B cell (primary cell): ENCODE measurements at regions not wholly inside any gene's neighbourhood (a gene's known extent, or its start where the extent isn't known, plus 50 kb on each side); places are given as distances from the start of the nearest gene placed in this dataset.

Source experiments
- ATAC-seq: fragments of 200-7000 bp; cut with Tn5 transposase; one replicate; pipeline ENCODE4 v1.10.0; 2021; ENCODE audit warnings: low read depth, mild to moderate bottlenecking, moderate number of reproducible peaks, moderate library complexity
- CTCF ChIA-PET: fragments of 350-600 bp; sonication (Branson Sonifier 250); formaldehyde crosslinking; loops from one replicate; lab custom pipeline; 2021; ENCODE audit warnings: antibody characterized with exemption, inconsistent platforms; lab: Charles Lee
- POLR2A ChIA-PET: fragments of 350-600 bp; sonication (Branson Sonifier 250); formaldehyde crosslinking; loops from one replicate; lab custom pipeline; 2021; ENCODE audit warnings: antibody characterized with exemption; lab: Charles Lee
- DNase-seq: peaks from one replicate; pipeline ENCODE4 v3.0.0; 2013
- H2AFZ ChIP-seq: 2 replicates; pipeline ENCODE4 v1.6.1; 2012; ENCODE audit warnings: mild to moderate bottlenecking, low read depth, low read length; ENCODE audit not compliant: insufficient read depth, poor library complexity, severe bottlenecking
- H3K27ac ChIP-seq, 2 donors: 1 replicate in 1 of 2; 2 replicates in 1 of 2; pipeline ENCODE4 v1.5.1; 2012 to 2013; ENCODE audit warnings: low read length in 2 of 2, mild to moderate bottlenecking in 2 of 2, moderate library complexity in 1 of 2
- H3K27me3 ChIP-seq, 4 experiments: fragments of 200-600 bp in 1 of 4; sonication (generic) in 1 of 4; replicated peaks in 1 of 4; 1 replicate in 2 of 4; 2 replicates in 2 of 4; pipeline versions ENCODE4 v1.6.1 to v1.7.0; 2013 to 2016; ENCODE audit warnings: low read length in 3 of 4, mild to moderate bottlenecking in 2 of 4, mixed read lengths in 1 of 4, moderate library complexity in 1 of 4; ENCODE audit not compliant: insufficient read depth in 4 of 4, control insufficient read depth in 3 of 4; ENCODE audit errors: control extremely low read depth in 1 of 4
- H3K36me3 ChIP-seq, 2 experiments: replicated peaks in 1 of 2; 1 replicate in 1 of 2; 2 replicates in 1 of 2; pipeline versions ENCODE4 v1.6.1 to v1.7.1; 2013; ENCODE audit warnings: low read length in 1 of 2; ENCODE audit not compliant: insufficient read depth in 2 of 2, control insufficient read depth in 1 of 2; ENCODE audit errors: control extremely low read depth in 1 of 2, extremely low read depth in 1 of 2
- H3K4me1 ChIP-seq, 2 donors: fragments of 200-600 bp in 1 of 2; sonication (generic) in 1 of 2; 1 replicate in 1 of 2; 2 replicates in 1 of 2; pipeline versions ENCODE4 v1.5.1 to v1.6.1; 2013 to 2017; ENCODE audit warnings: low read length in 2 of 2; ENCODE audit not compliant: control insufficient read depth in 2 of 2, insufficient read depth in 2 of 2
- H3K4me2 ChIP-seq: replicated peaks from 2 replicates; pipeline ENCODE3; 2012; ENCODE audit warnings: mild to moderate bottlenecking, low read depth, low read length; ENCODE audit not compliant: poor library complexity, severe bottlenecking
- H3K4me3 ChIP-seq, 5 experiments: fragments of 200-600 bp in 1 of 5; sonication (generic) in 1 of 5; 1 replicate in 3 of 5; 2 replicates in 2 of 5; pipeline versions ENCODE4 v1.5.1 to v1.7.0; 2011 to 2016; ENCODE audit warnings: low read length in 4 of 5, mild to moderate bottlenecking in 4 of 5, low read depth in 2 of 5, control low read depth in 1 of 5, moderate library complexity in 1 of 5; ENCODE audit not compliant: insufficient read depth in 1 of 5; ENCODE audit errors: control extremely low read depth in 1 of 5, extremely low read depth in 1 of 5
- H3K79me2 ChIP-seq: fragments of 200-600 bp; sonication (generic); one replicate; pipeline ENCODE4 v1.6.0; 2016; ENCODE audit warnings: low read length; ENCODE audit not compliant: control insufficient read depth, insufficient read depth
- H3K9ac ChIP-seq: fragments of 200-600 bp; sonication (generic); 2 replicates; pipeline ENCODE4 v1.6.1; 2017; ENCODE audit warnings: mild to moderate bottlenecking, low read length, moderate library complexity
- H3K9me3 ChIP-seq, 3 donors: one replicate each; pipeline versions ENCODE4 v1.6.1 to v1.7.1; 2013; ENCODE audit warnings: low read length in 2 of 3; ENCODE audit not compliant: control insufficient read depth in 2 of 3, insufficient read depth in 1 of 3; ENCODE audit errors: control extremely low read depth in 1 of 3
- H4K20me1 ChIP-seq: 2 replicates; pipeline ENCODE4 v1.6.0; 2012; ENCODE audit warnings: mild to moderate bottlenecking, low read length; ENCODE audit not compliant: insufficient read depth, control insufficient read depth, poor library complexity, severe bottlenecking
- H3K27ac Mint-ChIP-seq: one replicate; pipeline ENCODE4 v1.8.0; 2021; ENCODE audit warnings: mixed read lengths
- H3K27me3 Mint-ChIP-seq: one replicate; pipeline ENCODE4 v1.8.0; 2021; ENCODE audit warnings: mixed read lengths
- H3K4me1 Mint-ChIP-seq: one replicate; pipeline ENCODE4 v1.8.0; 2021; ENCODE audit warnings: mixed read lengths
- H3K4me3 Mint-ChIP-seq: one replicate; pipeline ENCODE4 v1.8.0; 2021; ENCODE audit warnings: mixed read lengths
- H3K9me3 Mint-ChIP-seq: one replicate; pipeline ENCODE4 v1.8.0; 2022; ENCODE audit warnings: mixed read lengths; ENCODE audit not compliant: insufficient read depth
- CTCF ChIP-seq: fragments of 200-600 bp; IDR thresholded peaks from one replicate; pipeline ENCODE4 v1.8.0; 2022; ENCODE audit warnings: antibody characterized with exemption, mild to moderate bottlenecking
- EZH2 ChIP-seq: IDR thresholded peaks from 2 replicates; pipeline ENCODE4 v1.6.1; 2012; ENCODE audit warnings: borderline replicate concordance, low read depth, mild to moderate bottlenecking, moderate library complexity, low read length; ENCODE audit not compliant: insufficient read depth, poor library complexity, severe bottlenecking
- WGBS: methylation state at CpG from one replicate; pipeline ENCODE4 v1.1.5; 2013; ENCODE audit warnings: missing lambda C conversion rate; ENCODE audit not compliant: insufficient coverage; 5-methylcytosine and 5-hydroxymethylcytosine counted together
- intact Hi-C: fragments of 100-400 bp; cut with micrococcal nuclease; formaldehyde crosslinking; loops from one replicate; pipeline ENCODE4 v1.10.0; 2022

DNA sequence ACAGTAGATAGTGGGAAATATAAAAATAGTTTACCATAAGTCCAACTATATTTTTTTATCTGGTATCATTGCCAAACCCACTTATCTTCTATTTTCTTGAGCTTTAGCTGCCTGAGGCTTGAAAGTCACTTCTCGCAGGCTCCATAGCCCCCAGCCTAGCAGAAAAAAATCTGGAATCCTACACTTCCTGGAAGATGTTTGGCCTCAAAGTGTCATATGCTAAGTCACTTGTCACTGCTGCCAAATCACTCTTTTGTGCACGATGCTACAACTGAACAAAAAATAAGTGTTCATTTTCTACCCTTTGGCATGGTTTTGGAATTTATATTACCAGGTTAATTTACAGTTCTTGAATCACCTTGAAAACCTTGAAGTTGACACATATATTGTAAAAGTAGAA is 612.5 kb upstream of the ATXN8OS start:
- Histone ChIP-seq H3K4me3 (no peak overlapping the region), H3K4me2 (no peak overlapping the region), H2AFZ (no peak overlapping the region), H3K9ac (no peak overlapping the region), H3K79me2 (no peaks in the 10 kb centered on the region), H3K9me3 (no peaks in the 10 kb centered on the region), H3K27me3 (no peaks in the 10 kb centered on the region), H3K27ac (no peak overlapping the region), H4K20me1 (no peaks in the 10 kb centered on the region), H3K4me1 (no peaks in the 10 kb centered on the region), H3K36me3 (no peaks in the 10 kb centered on the region)
- no peaks in the 10 kb centered on the region for H3K4me1 Mint-ChIP-seq
- CTCF ChIA-PET: no interaction called here
- intact Hi-C loops: no loop called here
- no peak for ATAC-seq
- no peaks in the 10 kb centered on the region for H3K27me3 Mint-ChIP-seq
- POLR2A ChIA-PET: no interaction called here
- H3K27ac Mint-ChIP-seq: no peak overlapping the region
- no peak for DNase-seq
- H3K4me3 Mint-ChIP-seq: no peak overlapping the region
- H3K9me3 Mint-ChIP-seq: peaks cover 6% of the 10 kb centered on the region
- 88% methylated on average over 1 of the region's 2 CpGs for WGBS
- TF ChIP-seq CTCF: no peak
- TF ChIP-seq EZH2: no peak

- H3K4me3 ChIP-seq: no peak overlapping the region
- Mint-ChIP-seq H3K27me3 (no peaks in the 10 kb centered on the region), H3K9me3 (peaks cover 9% of the 10 kb centered on the region), H3K4me1 (no peaks in the 10 kb centered on the region), H3K4me3 (no peak overlapping the region), H3K27ac (no peak overlapping the region)
- no peak overlapping the region for H3K27ac ChIP-seq
- no peak overlapping the region for H3K4me2 ChIP-seq
- H4K20me1 ChIP-seq: no peaks in the 10 kb centered on the region
- H3K9me3 ChIP-seq: peaks cover 0 to 6% (median 2%) of the 10 kb centered on the region in 3 donors
- intact Hi-C loops: no loop called here
- ATAC-seq (no peak), DNase-seq (no peak)
- no peaks in the 10 kb centered on the region for H3K4me1 ChIP-seq
- no peak overlapping the region for H2AFZ ChIP-seq
- TF ChIP-seq EZH2 (no peak), CTCF (no peak)
- H3K27me3 ChIP-seq: no peaks in the 10 kb centered on the region
- no peak overlapping the region for H3K9ac ChIP-seq
- no peaks in the 10 kb centered on the region for H3K36me3 ChIP-seq
- H3K79me2 ChIP-seq: no peaks in the 10 kb centered on the region
- POLR2A ChIA-PET: no interaction called here
- CTCF ChIA-PET: no interaction called here
Observed at GRCh38 chr13:69487576-69487975, 620.0 kb upstream of the ATXN8OS start.
